B cell (primary cell): ENCODE measurements at regions not wholly inside any gene's neighbourhood (a gene's known extent, or its start where the extent isn't known, plus 50 kb on each side); places are given as distances from the start of the nearest gene placed in this dataset.

Experiments used
- ATAC-seq: fragments of 200-7000 bp; cut with Tn5 transposase; one replicate; pipeline ENCODE4 v1.10.0; 2021; ENCODE audit warnings: low read depth, mild to moderate bottlenecking, moderate number of reproducible peaks, moderate library complexity
- CTCF ChIA-PET: fragments of 350-600 bp; sonication (Branson Sonifier 250); formaldehyde crosslinking; loops from one replicate; lab custom pipeline; 2021; ENCODE audit warnings: antibody characterized with exemption, inconsistent platforms; lab: Charles Lee
- POLR2A ChIA-PET: fragments of 350-600 bp; sonication (Branson Sonifier 250); formaldehyde crosslinking; loops from one replicate; lab custom pipeline; 2021; ENCODE audit warnings: antibody characterized with exemption; lab: Charles Lee
- DNase-seq: peaks from one replicate; pipeline ENCODE4 v3.0.0; 2013
- H2AFZ ChIP-seq: 2 replicates; pipeline ENCODE4 v1.6.1; 2012; ENCODE audit warnings: mild to moderate bottlenecking, low read depth, low read length; ENCODE audit not compliant: insufficient read depth, poor library complexity, severe bottlenecking
- H3K27ac ChIP-seq, 2 donors: 1 replicate in 1 of 2; 2 replicates in 1 of 2; pipeline ENCODE4 v1.5.1; 2012 to 2013; ENCODE audit warnings: low read length in 2 of 2, mild to moderate bottlenecking in 2 of 2, moderate library complexity in 1 of 2
- H3K27me3 ChIP-seq, 4 experiments: fragments of 200-600 bp in 1 of 4; sonication (generic) in 1 of 4; replicated peaks in 1 of 4; 1 replicate in 2 of 4; 2 replicates in 2 of 4; pipeline versions ENCODE4 v1.6.1 to v1.7.0; 2013 to 2016; ENCODE audit warnings: low read length in 3 of 4, mild to moderate bottlenecking in 2 of 4, mixed read lengths in 1 of 4, moderate library complexity in 1 of 4; ENCODE audit not compliant: insufficient read depth in 4 of 4, control insufficient read depth in 3 of 4; ENCODE audit errors: control extremely low read depth in 1 of 4
- H3K36me3 ChIP-seq, 2 experiments: replicated peaks in 1 of 2; 1 replicate in 1 of 2; 2 replicates in 1 of 2; pipeline versions ENCODE4 v1.6.1 to v1.7.1; 2013; ENCODE audit warnings: low read length in 1 of 2; ENCODE audit not compliant: insufficient read depth in 2 of 2, control insufficient read depth in 1 of 2; ENCODE audit errors: control extremely low read depth in 1 of 2, extremely low read depth in 1 of 2
- H3K4me1 ChIP-seq, 2 donors: fragments of 200-600 bp in 1 of 2; sonication (generic) in 1 of 2; 1 replicate in 1 of 2; 2 replicates in 1 of 2; pipeline versions ENCODE4 v1.5.1 to v1.6.1; 2013 to 2017; ENCODE audit warnings: low read length in 2 of 2; ENCODE audit not compliant: control insufficient read depth in 2 of 2, insufficient read depth in 2 of 2
- H3K4me2 ChIP-seq: replicated peaks from 2 replicates; pipeline ENCODE3; 2012; ENCODE audit warnings: mild to moderate bottlenecking, low read depth, low read length; ENCODE audit not compliant: poor library complexity, severe bottlenecking
- H3K4me3 ChIP-seq, 5 experiments: fragments of 200-600 bp in 1 of 5; sonication (generic) in 1 of 5; 1 replicate in 3 of 5; 2 replicates in 2 of 5; pipeline versions ENCODE4 v1.5.1 to v1.7.0; 2011 to 2016; ENCODE audit warnings: low read length in 4 of 5, mild to moderate bottlenecking in 4 of 5, low read depth in 2 of 5, control low read depth in 1 of 5, moderate library complexity in 1 of 5; ENCODE audit not compliant: insufficient read depth in 1 of 5; ENCODE audit errors: control extremely low read depth in 1 of 5, extremely low read depth in 1 of 5
- H3K79me2 ChIP-seq: fragments of 200-600 bp; sonication (generic); one replicate; pipeline ENCODE4 v1.6.0; 2016; ENCODE audit warnings: low read length; ENCODE audit not compliant: control insufficient read depth, insufficient read depth
- H3K9ac ChIP-seq: fragments of 200-600 bp; sonication (generic); 2 replicates; pipeline ENCODE4 v1.6.1; 2017; ENCODE audit warnings: mild to moderate bottlenecking, low read length, moderate library complexity
- H3K9me3 ChIP-seq, 3 donors: one replicate each; pipeline versions ENCODE4 v1.6.1 to v1.7.1; 2013; ENCODE audit warnings: low read length in 2 of 3; ENCODE audit not compliant: control insufficient read depth in 2 of 3, insufficient read depth in 1 of 3; ENCODE audit errors: control extremely low read depth in 1 of 3
- H4K20me1 ChIP-seq: 2 replicates; pipeline ENCODE4 v1.6.0; 2012; ENCODE audit warnings: mild to moderate bottlenecking, low read length; ENCODE audit not compliant: insufficient read depth, control insufficient read depth, poor library complexity, severe bottlenecking
- H3K27ac Mint-ChIP-seq: one replicate; pipeline ENCODE4 v1.8.0; 2021; ENCODE audit warnings: mixed read lengths
- H3K27me3 Mint-ChIP-seq: one replicate; pipeline ENCODE4 v1.8.0; 2021; ENCODE audit warnings: mixed read lengths
- H3K4me1 Mint-ChIP-seq: one replicate; pipeline ENCODE4 v1.8.0; 2021; ENCODE audit warnings: mixed read lengths
- H3K4me3 Mint-ChIP-seq: one replicate; pipeline ENCODE4 v1.8.0; 2021; ENCODE audit warnings: mixed read lengths
- H3K9me3 Mint-ChIP-seq: one replicate; pipeline ENCODE4 v1.8.0; 2022; ENCODE audit warnings: mixed read lengths; ENCODE audit not compliant: insufficient read depth
- EZH2 ChIP-seq: IDR thresholded peaks from 2 replicates; pipeline ENCODE4 v1.6.1; 2012; ENCODE audit warnings: borderline replicate concordance, low read depth, mild to moderate bottlenecking, moderate library complexity, low read length; ENCODE audit not compliant: insufficient read depth, poor library complexity, severe bottlenecking
- WGBS: methylation state at CpG from one replicate; pipeline ENCODE4 v1.1.5; 2013; ENCODE audit warnings: missing lambda C conversion rate; ENCODE audit not compliant: insufficient coverage; 5-methylcytosine and 5-hydroxymethylcytosine counted together
- intact Hi-C: fragments of 100-400 bp; cut with micrococcal nuclease; formaldehyde crosslinking; loops from one replicate; pipeline ENCODE4 v1.10.0; 2022
- TF ChIP-seq, protein P1 (sequence below): fragments of 200-600 bp; IDR thresholded peaks from one replicate; pipeline ENCODE4 v1.8.0; 2022; ENCODE audit warnings: antibody characterized with exemption, mild to moderate bottlenecking

DNA sequence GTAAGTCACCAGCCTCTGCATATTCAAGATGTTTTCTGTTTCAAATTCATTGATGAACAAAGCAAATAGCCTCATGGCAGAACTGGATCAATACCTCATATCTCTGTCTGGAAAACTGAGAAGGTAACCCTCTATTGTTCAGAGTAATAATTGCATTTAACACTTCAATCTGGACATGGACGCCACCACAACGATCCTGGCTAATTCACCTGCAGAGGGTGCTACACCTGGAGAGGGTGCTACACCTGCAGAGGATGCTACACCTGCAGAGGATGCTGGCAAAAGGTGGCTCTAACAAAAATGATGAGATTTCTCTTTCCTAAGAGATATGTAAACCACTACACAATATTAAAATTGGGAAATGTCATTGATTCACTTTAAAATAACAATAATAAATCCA lies 183.1 kb upstream of the HNRNPA3 start:
- Histone ChIP-seq H2AFZ (no peak overlapping the region), H3K27ac (no peak overlapping the region), H4K20me1 (no peaks in the 10 kb centered on the region), H3K4me3 (no peak overlapping the region), H3K4me2 (no peak overlapping the region), H3K9me3 (no peaks in the 10 kb centered on the region), H3K4me1 (no peaks in the 10 kb centered on the region), H3K79me2 (no peaks in the 10 kb centered on the region), H3K9ac (no peak overlapping the region), H3K36me3 (no peaks in the 10 kb centered on the region), H3K27me3 (no peaks in the 10 kb centered on the region)
- no peaks in the 10 kb centered on the region for H3K9me3 Mint-ChIP-seq
- intact Hi-C loops, result no loop called here
- no peak overlapping the region for H3K27ac Mint-ChIP-seq
- ATAC-seq (no peak), DNase-seq (no peak)
- POLR2A ChIA-PET, result no interaction called here
- WGBS, result no CpG with 5 or more reads among the region's 2 CpGs
- H3K27me3 Mint-ChIP-seq, result peaks cover 9% of the 10 kb centered on the region
- no peak overlapping the region for H3K4me3 Mint-ChIP-seq
- H3K4me1 Mint-ChIP-seq, result no peaks in the 10 kb centered on the region
- TF ChIP-seq, protein P1, sequence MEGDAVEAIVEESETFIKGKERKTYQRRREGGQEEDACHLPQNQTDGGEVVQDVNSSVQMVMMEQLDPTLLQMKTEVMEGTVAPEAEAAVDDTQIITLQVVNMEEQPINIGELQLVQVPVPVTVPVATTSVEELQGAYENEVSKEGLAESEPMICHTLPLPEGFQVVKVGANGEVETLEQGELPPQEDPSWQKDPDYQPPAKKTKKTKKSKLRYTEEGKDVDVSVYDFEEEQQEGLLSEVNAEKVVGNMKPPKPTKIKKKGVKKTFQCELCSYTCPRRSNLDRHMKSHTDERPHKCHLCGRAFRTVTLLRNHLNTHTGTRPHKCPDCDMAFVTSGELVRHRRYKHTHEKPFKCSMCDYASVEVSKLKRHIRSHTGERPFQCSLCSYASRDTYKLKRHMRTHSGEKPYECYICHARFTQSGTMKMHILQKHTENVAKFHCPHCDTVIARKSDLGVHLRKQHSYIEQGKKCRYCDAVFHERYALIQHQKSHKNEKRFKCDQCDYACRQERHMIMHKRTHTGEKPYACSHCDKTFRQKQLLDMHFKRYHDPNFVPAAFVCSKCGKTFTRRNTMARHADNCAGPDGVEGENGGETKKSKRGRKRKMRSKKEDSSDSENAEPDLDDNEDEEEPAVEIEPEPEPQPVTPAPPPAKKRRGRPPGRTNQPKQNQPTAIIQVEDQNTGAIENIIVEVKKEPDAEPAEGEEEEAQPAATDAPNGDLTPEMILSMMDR, result no peak
- no peak for TF ChIP-seq EZH2
- CTCF ChIA-PET, result no interaction called here

DNA sequence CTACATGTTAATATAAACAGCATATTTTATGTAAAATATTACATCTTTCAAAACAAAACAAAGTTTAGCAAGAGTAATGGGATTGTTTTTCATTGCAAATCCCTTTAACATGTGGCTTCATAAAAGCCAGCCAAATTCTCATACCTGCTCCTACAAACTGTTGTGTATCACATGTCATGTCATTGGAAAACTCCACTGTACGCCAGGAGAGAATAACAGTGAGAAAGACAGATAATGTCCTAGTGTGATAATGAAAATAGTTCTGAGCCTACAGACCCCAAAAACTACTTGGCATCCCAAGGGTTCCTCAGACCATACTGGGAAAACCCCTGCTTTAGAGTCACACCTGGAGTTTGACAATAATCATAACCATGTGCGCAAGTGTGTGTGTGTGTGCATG lies 182.7 kb upstream of the HNRNPA3 start:
- Mint-ChIP-seq H3K4me1 (no peaks in the 10 kb centered on the region), H3K4me3 (no peak overlapping the region), H3K9me3 (no peaks in the 10 kb centered on the region), H3K27me3 (peaks cover 9% of the 10 kb centered on the region), H3K27ac (no peak overlapping the region)
- H2AFZ ChIP-seq, result no peak overlapping the region
- H3K27me3 ChIP-seq, result no peaks in the 10 kb centered on the region
- no peak overlapping the region for H3K9ac ChIP-seq
- H3K4me2 ChIP-seq, result no peak overlapping the region
- no peaks in the 10 kb centered on the region for H3K4me1 ChIP-seq
- no peaks in the 10 kb centered on the region for H4K20me1 ChIP-seq
- no peak overlapping the region for H3K4me3 ChIP-seq
- ChIA-PET CTCF (no interaction called here), POLR2A (no interaction called here)
- ATAC-seq (no peak), DNase-seq (no peak)
- no peaks in the 10 kb centered on the region for H3K79me2 ChIP-seq
- no peaks in the 10 kb centered on the region for H3K9me3 ChIP-seq
- no peak for TF ChIP-seq EZH2
- TF ChIP-seq, protein P1, result no peak
- H3K27ac ChIP-seq, result no peak overlapping the region
- intact Hi-C loops, result no loop called here
- H3K36me3 ChIP-seq, result no peaks in the 10 kb centered on the region
- WGBS, result 100% methylated on average over 1 of the region's 2 CpGs
